GM19025 (cell line): ENCODE measurements at regions not wholly inside any gene's neighbourhood (a gene's known extent, or its start where the extent isn't known, plus 50 kb on each side); places are given as distances from the start of the nearest gene placed in this dataset.
A peak's percentile ranks its signal among the peaks of the same experiment; 100 is the strongest.

ENCODE experiments used
- ATAC-seq: cut with Tn5 transposase; IDR thresholded peaks from one replicate; pipeline ENCODE4 v1.9.1; 2021; ENCODE audit warnings: mild to moderate bottlenecking, low read depth, moderate library complexity; ENCODE audit not compliant: unreplicated experiment

DNA sequence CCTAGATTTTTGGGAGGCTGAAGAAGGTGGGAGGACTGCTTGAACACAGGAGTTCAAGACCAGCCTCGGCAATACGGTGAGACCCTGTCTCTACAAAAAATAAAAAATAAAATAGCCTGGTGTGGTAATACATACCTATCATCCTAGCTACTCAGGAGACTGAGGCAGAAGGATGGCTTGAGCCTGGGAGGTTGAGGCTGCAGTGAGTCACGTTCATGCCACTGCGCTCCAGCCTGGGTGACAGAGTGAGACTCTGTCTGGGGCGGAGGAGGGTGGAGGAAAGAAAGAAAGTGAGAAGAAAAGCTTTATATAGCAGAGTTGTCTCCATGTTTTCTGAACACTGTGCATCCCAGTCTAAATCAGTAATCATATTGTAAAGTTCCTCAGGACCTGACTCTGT is 301.4 kb upstream of the CNTN6 start:
- ATAC-seq = no peak

DNA sequence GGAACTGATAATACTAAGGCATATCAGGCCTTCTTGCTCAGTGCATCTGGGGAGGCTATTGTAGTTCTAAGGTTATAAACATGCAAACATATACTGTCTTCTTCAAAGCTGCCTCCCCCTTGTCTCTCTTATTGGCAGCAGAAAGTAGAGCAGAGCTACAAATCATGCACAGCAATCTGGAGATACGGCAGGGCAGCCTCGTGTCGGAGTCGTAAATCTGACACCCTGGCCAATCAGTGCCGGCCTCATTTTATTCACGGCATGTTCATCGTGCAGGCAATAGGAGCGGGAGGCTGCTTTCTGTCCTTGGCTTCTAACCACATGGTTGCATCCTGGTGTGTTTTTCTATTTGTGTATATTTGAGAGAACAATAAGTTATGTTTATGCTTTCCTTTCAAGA is 300.2 kb upstream of the CNTN6 start:
- ATAC-seq = no peak

DNA sequence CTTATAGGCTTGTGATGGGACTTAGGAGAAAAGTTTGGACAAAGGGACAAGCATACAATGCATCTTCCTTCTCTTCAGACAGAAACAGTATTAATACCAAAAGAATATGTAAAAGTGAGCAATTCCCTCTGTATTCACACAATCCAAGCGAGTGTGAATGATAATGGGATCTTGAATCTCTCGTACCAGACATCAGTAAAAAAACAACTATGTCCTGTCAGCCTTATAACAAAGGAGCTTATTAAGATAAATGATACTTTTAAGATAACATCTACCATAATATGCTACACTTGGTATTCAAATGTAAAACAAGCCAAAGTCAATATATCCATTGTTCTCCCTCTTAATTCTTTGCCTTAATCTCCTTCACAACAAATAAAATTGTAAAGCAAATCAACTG is 288.6 kb upstream of the CNTN6 start:
- ATAC-seq = no peak

DNA sequence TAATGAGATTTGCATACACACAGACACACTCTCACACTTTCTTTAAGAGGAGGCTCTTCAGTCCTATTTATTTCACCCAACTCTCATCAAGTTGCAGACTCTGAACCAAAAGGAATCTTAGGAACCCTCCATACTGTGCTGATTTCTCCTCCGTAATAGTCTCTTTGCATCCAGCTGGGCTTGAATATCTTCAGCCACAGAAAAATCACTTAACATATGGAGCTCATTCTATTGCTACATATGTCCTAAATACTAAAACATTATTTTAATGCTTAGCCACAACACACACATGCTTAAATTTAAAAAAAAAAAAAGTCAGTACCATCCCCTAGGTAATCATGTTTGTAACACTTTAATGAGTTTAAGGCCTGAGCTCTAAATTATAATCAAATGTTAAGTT is 287.5 kb upstream of the CNTN6 start:
- no peak for ATAC-seq

- ATAC-seq = no peak
Observed at GRCh38 chr3:806006-806405, 286.8 kb upstream of the CNTN6 start.

DNA sequence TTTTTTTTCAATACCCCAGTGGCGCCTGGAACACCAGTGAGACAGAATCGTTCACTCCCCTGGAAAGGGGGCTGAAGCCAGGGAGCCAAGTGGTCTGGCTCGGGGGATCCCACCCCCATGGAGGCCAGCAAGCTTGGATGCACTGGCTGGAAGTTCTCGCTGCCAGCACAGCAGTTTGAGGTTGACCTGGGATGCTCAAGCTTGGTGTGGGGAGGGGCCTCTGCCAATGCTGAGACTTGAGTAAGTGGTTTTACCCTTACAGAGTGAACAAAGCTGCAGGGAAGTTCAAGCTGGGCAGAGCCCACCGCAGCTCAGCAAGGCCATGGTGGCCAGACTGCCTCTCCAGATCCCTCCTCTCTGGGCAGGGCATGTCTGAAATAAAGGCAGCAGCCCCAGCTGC is 276.2 kb upstream of the CNTN6 start:
- no peak for ATAC-seq

GRCh38 chr3:834679-835078 is 258.1 kb upstream of the CNTN6 start:
- no peak for ATAC-seq

- no peak for ATAC-seq
Observed at GRCh38 chr3:835096-835495, 257.7 kb upstream of the CNTN6 start.

GRCh38 chr3:839981-840380 is 252.8 kb upstream of the CNTN6 start:
- ATAC-seq = no peak

GRCh38 chr3:851098-851790 is 241.6 kb upstream of the CNTN6 start:
- peak; percentile 55 for ATAC-seq

GRCh38 chr3:852033-852432 is 240.8 kb upstream of the CNTN6 start:
- ATAC-seq = no peak

- ATAC-seq = no peak
Observed at GRCh38 chr3:853489-853888, 239.3 kb upstream of the CNTN6 start.

GRCh38 chr3:859135-859534 is 233.7 kb upstream of the CNTN6 start:
- ATAC-seq = no peak

DNA sequence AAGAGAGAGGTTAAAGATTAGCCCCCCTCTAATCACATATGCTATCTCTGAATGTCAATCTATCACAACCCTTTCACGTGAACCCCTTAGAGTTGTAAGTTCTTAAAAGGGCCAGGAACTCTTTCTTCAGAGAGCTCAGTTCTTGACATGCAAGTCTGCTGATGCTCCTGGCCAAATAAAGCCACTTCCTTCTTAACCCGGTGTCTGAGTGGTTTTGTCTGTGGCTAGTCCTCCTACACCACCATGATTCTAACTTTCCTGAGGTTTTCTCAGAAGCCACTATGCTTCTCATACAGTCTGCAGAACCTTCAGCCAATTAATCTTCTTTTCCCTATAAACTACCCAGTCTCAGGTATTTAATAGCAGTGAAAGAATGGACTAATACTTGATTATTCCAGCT is 231.1 kb upstream of the CNTN6 start:
- no peak for ATAC-seq

GRCh38 chr3:869269-869668 is 223.6 kb upstream of the CNTN6 start:
- ATAC-seq = no peak

- no peak for ATAC-seq
Observed at GRCh38 chr3:869734-870133, 223.1 kb upstream of the CNTN6 start.

- ATAC-seq = no peak
Observed at GRCh38 chr3:871651-872050, 221.2 kb upstream of the CNTN6 start.

DNA sequence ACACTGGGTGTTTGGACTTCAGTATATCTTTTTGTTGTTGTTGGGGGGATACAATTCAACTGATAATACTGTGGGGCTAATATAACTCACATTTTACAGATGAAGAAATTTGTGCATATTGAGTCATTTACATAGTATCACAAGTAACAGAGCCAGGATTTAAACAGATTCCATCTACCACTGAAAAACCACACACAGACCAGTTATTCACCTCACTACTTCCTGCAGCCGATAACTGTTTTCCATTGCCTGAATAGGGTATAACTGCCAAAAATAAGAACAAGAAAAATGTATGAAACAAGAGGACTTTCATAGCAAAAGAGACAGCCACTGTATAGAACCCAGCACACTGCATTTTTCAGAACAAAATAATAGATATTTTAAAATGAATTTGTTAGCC is 215.8 kb upstream of the CNTN6 start:
- no peak for ATAC-seq

GRCh38 chr3:878746-879145 is 214.1 kb upstream of the CNTN6 start:
- no peak for ATAC-seq

- ATAC-seq = no peak
Observed at GRCh38 chr3:880371-880770, 212.5 kb upstream of the CNTN6 start.

GRCh38 chr3:882533-882932 is 210.3 kb upstream of the CNTN6 start:
- ATAC-seq = no peak

- ATAC-seq = no peak
Observed at GRCh38 chr3:901953-902778, 190.7 kb upstream of the CNTN6 start.
